ENCODE measurements at regions not wholly inside any gene's neighbourhood (a gene's known extent, or its start where the extent isn't known, plus 50 kb on each side); places are given as distances from the start of the nearest gene placed in this dataset.
A peak's percentile ranks its signal among the peaks of the same experiment; 100 is the strongest.

GRCh38 chr16:86700046-86700945 is 121.9 kb downstream of the FOXL1 start:
- Histone ChIP-seq H3K4me3 (ENCODE audit: low read length in 3 of 3) (no peak overlapping the region), H3K27ac (ENCODE audit: low read depth in 2 of 2, low read length in 2 of 2) (no peak overlapping the region), H3K9ac (ENCODE audit: low read length in 3 of 3) (no peak overlapping the region), H3K9me3 (ENCODE audit: control insufficient read depth in 2 of 3, insufficient read depth in 1 of 3, low read length in 3 of 3) (no peaks in the 10 kb centered on the region), H3K27me3 (ENCODE audit: control insufficient read depth, insufficient read depth, low read length) (no peaks in the 10 kb centered on the region), H3K4me1 (ENCODE audit: control insufficient read depth in 2 of 3, insufficient read depth in 2 of 3, low read depth in 1 of 3, low read length in 3 of 3) (no peaks in the 10 kb centered on the region), H3K36me3 (ENCODE audit: control insufficient read depth in 2 of 3, insufficient read depth in 3 of 3, low read length in 3 of 3) (no peaks in the 10 kb centered on the region)
- FAIRE-seq (no peak), DNase-seq (peak in 1 of 5 donors; percentile 14)
- TF ChIP-seq CTCF (IDR thresholded peaks at IDR 0.05; ENCODE audit: borderline replicate concordance, extremely low read depth, insufficient read depth), result no peak
- intact Hi-C loops (cut with DNase I), result no loop called here

GRCh38 chr16:86701286-86701975 is 123.1 kb downstream of the FOXL1 start:
- DNase-seq, result no peak
- TF ChIP-seq CTCF (IDR thresholded peaks at IDR 0.05; ENCODE audit: borderline replicate concordance, extremely low read depth, insufficient read depth), result no peak

GRCh38 chr16:86702824-86703588 is 124.7 kb downstream of the FOXL1 start:
- Histone ChIP-seq H3K27ac (ENCODE audit: low read depth in 2 of 2, low read length in 2 of 2) (no peak overlapping the region), H3K36me3 (ENCODE audit: control insufficient read depth in 2 of 3, insufficient read depth in 3 of 3, low read length in 3 of 3) (no peaks in the 10 kb centered on the region), H3K27me3 (ENCODE audit: control insufficient read depth, insufficient read depth, low read length) (no peaks in the 10 kb centered on the region), H3K4me1 (ENCODE audit: control insufficient read depth in 2 of 3, insufficient read depth in 2 of 3, low read depth in 1 of 3, low read length in 3 of 3) (no peaks in the 10 kb centered on the region), H3K9ac (ENCODE audit: low read length in 3 of 3) (no peak overlapping the region), H3K9me3 (ENCODE audit: control insufficient read depth in 2 of 3, insufficient read depth in 1 of 3, low read length in 3 of 3) (no peaks in the 10 kb centered on the region), H3K4me3 (ENCODE audit: low read length in 3 of 3) (no peak overlapping the region)
- FAIRE-seq (no peak), DNase-seq (no peak)
- no peak for TF ChIP-seq CTCF (IDR thresholded peaks at IDR 0.05; ENCODE audit: borderline replicate concordance, extremely low read depth, insufficient read depth)
- intact Hi-C loops (cut with DNase I), result no loop called here

More at GRCh38 chr16:86701286-86701975, 123.1 kb downstream of the FOXL1 start:
- Histone ChIP-seq H3K9me3 (ENCODE audit: control insufficient read depth in 2 of 3, insufficient read depth in 1 of 3, low read length in 3 of 3) (no peaks in the 10 kb centered on the region), H3K9ac (ENCODE audit: low read length in 3 of 3) (no peak overlapping the region), H3K36me3 (ENCODE audit: control insufficient read depth in 2 of 3, insufficient read depth in 3 of 3, low read length in 3 of 3) (no peaks in the 10 kb centered on the region), H3K4me3 (ENCODE audit: low read length in 3 of 3) (no peak overlapping the region), H3K4me1 (ENCODE audit: control insufficient read depth in 2 of 3, insufficient read depth in 2 of 3, low read depth in 1 of 3, low read length in 3 of 3) (no peaks in the 10 kb centered on the region), H3K27ac (ENCODE audit: low read depth in 2 of 2, low read length in 2 of 2) (no peak overlapping the region), H3K27me3 (ENCODE audit: control insufficient read depth, insufficient read depth, low read length) (no peaks in the 10 kb centered on the region)
- intact Hi-C loops (cut with DNase I), result no loop called here
- no peak for FAIRE-seq

Data from kidney (tissue), 13 donors.